Neural progenitor cell (in vitro differentiated cells): ENCODE measurements at regions not wholly inside any gene's neighbourhood (a gene's known extent, or its start where the extent isn't known, plus 50 kb on each side); places are given as distances from the start of the nearest gene placed in this dataset.

Source experiments
- CTCF ChIP-seq: fragments of 200-600 bp; sonication (generic); IDR thresholded peaks from 2 replicates; pipeline ENCODE4 v1.5.1; 2017; ENCODE audit warnings: antibody characterized with exemption, mild to moderate bottlenecking
- EZH2 ChIP-seq: fragments of 200-600 bp; sonication (generic); IDR thresholded peaks from 2 replicates; pipeline ENCODE4 v1.6.1; 2017; ENCODE audit warnings: antibody characterized with exemption, mild to moderate bottlenecking, moderate library complexity

DNA sequence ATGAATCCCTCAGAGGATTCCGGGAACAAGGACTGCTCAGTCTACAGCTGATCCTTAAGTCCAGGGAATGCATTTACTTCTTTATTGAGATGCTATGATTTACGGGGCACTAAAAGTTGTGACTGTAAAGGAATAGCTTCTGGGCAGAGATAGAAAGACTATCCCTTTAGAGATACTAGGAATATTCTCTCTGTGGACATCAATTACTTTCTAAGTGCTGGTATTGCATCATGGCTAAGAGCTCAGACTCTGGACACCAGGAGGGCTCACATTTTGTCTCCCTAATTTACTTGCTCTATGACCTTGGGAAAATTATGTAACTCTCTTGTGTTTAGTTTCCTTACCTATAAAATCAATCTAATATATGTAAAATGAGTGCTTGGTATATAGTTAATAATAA is 131.4 kb downstream of the AKAIN1 start:
- no peak for TF ChIP-seq CTCF
- no peak for TF ChIP-seq EZH2
